ENCODE measurements at regions not wholly inside any gene's neighbourhood (a gene's known extent, or its start where the extent isn't known, plus 50 kb on each side); places are given as distances from the start of the nearest gene placed in this dataset.
A peak's percentile ranks its signal among the peaks of the same experiment; 100 is the strongest.

DNA sequence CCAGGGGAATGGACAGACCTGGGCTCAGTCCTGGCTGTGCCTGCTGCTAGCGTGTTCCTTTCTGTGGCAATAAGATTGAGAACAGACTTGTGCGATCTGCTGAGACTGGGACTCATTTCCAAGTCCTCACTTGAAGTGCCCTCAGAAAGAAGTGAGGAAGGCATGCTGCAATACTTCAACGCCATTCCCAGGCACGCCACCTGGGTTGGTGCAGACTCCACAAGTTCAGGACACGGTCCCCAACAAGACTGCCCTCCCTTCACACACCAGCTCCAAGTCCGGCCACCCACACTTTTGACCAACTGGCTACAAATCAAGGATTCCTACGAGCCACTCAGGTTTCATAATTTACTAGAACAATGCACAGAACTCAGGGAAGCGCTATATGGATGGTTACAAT lies 391.8 kb upstream of the SULF2 start:
- peaks cover 2% of the 10 kb centered on the region for H3K9me3 ChIP-seq (ENCODE audit: severe bottlenecking)
- H3K36me3 ChIP-seq = no peaks in the 10 kb centered on the region
- no peak for DNase-seq
- H3K27me3 ChIP-seq (ENCODE audit: insufficient read depth, low read depth, severe bottlenecking) = no peaks in the 10 kb centered on the region
- H3K4me3 ChIP-seq (ENCODE audit: low read depth, low read length) = no peak overlapping the region
- TF ChIP-seq, protein P1, sequence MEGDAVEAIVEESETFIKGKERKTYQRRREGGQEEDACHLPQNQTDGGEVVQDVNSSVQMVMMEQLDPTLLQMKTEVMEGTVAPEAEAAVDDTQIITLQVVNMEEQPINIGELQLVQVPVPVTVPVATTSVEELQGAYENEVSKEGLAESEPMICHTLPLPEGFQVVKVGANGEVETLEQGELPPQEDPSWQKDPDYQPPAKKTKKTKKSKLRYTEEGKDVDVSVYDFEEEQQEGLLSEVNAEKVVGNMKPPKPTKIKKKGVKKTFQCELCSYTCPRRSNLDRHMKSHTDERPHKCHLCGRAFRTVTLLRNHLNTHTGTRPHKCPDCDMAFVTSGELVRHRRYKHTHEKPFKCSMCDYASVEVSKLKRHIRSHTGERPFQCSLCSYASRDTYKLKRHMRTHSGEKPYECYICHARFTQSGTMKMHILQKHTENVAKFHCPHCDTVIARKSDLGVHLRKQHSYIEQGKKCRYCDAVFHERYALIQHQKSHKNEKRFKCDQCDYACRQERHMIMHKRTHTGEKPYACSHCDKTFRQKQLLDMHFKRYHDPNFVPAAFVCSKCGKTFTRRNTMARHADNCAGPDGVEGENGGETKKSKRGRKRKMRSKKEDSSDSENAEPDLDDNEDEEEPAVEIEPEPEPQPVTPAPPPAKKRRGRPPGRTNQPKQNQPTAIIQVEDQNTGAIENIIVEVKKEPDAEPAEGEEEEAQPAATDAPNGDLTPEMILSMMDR (IDR thresholded peaks at IDR 0.05; ENCODE audit: low read depth, low read length) = no peak
- H3K27ac ChIP-seq = no peak overlapping the region

- Histone ChIP-seq H3K9me3 (ENCODE audit: severe bottlenecking) (no peaks in the 10 kb centered on the region), H3K27ac (no peak overlapping the region), H3K27me3 (ENCODE audit: insufficient read depth, low read depth, severe bottlenecking) (no peaks in the 10 kb centered on the region), H3K36me3 (no peaks in the 10 kb centered on the region), H3K4me3 (ENCODE audit: low read depth, low read length) (no peak overlapping the region)
- TF ChIP-seq, protein P1 (IDR thresholded peaks at IDR 0.05; ENCODE audit: low read depth, low read length) = no peak
- DNase-seq = no peak
Observed at GRCh38 chr20:48176139-48176538, 390.9 kb upstream of the SULF2 start.

GRCh38 chr20:48175261-48175660 lies 390.0 kb upstream of the SULF2 start:
- H3K27ac ChIP-seq = no peak overlapping the region
- no peaks in the 10 kb centered on the region for H3K9me3 ChIP-seq (ENCODE audit: severe bottlenecking)
- H3K36me3 ChIP-seq = no peaks in the 10 kb centered on the region
- H3K4me3 ChIP-seq (ENCODE audit: low read depth, low read length) = no peak overlapping the region
- no peak for DNase-seq
- TF ChIP-seq, protein P1 (IDR thresholded peaks at IDR 0.05; ENCODE audit: low read depth, low read length) = no peak
- H3K27me3 ChIP-seq (ENCODE audit: insufficient read depth, low read depth, severe bottlenecking) = no peaks in the 10 kb centered on the region

GRCh38 chr20:48172357-48172702 lies 387.0 kb upstream of the SULF2 start:
- Histone ChIP-seq H3K36me3 (no peaks in the 10 kb centered on the region), H3K9me3 (ENCODE audit: severe bottlenecking) (no peaks in the 10 kb centered on the region), H3K4me3 (ENCODE audit: low read depth, low read length) (no peak overlapping the region), H3K27ac (peak overlapping the region; percentile 37; the same call in 1 of the 2 replicates), H3K27me3 (ENCODE audit: insufficient read depth, low read depth, severe bottlenecking) (no peaks in the 10 kb centered on the region)
- no peak for DNase-seq
- TF ChIP-seq, protein P1 (IDR thresholded peaks at IDR 0.05; ENCODE audit: low read depth, low read length) = no peak

DNA sequence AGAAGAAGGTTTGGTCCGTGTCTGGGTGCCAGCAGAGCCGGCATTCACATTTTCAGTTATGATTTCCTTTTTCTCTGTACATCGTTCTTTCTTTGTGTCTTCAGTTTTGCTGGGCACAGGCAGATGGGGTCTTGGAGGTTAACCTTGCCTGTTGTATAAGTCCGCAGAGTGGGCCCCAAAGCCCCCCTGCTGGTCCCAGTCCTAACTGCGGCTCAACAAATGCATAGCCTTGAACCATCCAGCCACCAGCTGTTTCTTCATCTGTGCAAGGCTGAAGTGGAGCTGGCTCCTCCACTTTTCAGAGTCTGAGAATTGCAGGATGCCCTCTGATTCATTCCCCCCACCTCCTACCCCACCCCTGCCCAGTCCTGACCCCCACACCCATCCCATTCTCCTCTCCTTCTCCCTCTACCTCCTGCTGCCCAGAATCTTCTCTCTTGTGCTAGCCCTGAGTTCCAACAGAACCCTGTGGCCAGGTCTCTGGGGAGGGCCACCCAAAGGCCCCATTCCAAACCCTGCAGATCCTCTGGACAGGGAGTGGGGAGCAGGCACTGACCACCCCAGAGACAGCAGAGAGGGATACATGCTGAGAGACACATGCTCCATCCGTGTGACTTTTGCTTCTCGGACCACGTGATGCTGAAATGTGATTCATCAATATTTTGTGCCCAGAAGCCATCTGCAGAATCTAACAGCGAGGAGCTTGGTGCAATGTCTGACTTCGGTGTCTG lies 386.5 kb upstream of the SULF2 start:
- H3K27me3 ChIP-seq (ENCODE audit: insufficient read depth, low read depth, severe bottlenecking) = no peaks in the 10 kb centered on the region
- H3K4me3 ChIP-seq (ENCODE audit: low read depth, low read length) = peak overlapping the region; percentile 22; the same call in 1 of the 2 replicates

More for the DNA sequence above, 386.5 kb upstream of the SULF2 start:
- H3K27ac ChIP-seq = peak overlapping the region; percentile 37
- DNase-seq = peak; percentile 57
- H3K9me3 ChIP-seq (ENCODE audit: severe bottlenecking) = no peaks in the 10 kb centered on the region
- H3K36me3 ChIP-seq = no peaks in the 10 kb centered on the region
- TF ChIP-seq, protein P1 (IDR thresholded peaks at IDR 0.05; ENCODE audit: low read depth, low read length) = no peak

All from WERI-Rb-1 (cell line).